Ovary (tissue), 3 donors: ENCODE measurements at regions not wholly inside any gene's neighbourhood (a gene's known extent, or its start where the extent isn't known, plus 50 kb on each side); places are given as distances from the start of the nearest gene placed in this dataset.

Experiments used
- CTCF ChIP-seq, 3 donors: fragments of 450-650 bp in 2 of 3; fragments of 200-600 bp in 1 of 3; IDR thresholded peaks; one replicate each; pipeline versions ENCODE4 v1.5.1 to v1.8.0; 2016 to 2022; ENCODE audit warnings: antibody characterized with exemption in 3 of 3, mild to moderate bottlenecking in 1 of 3
- EP300 ChIP-seq: sonication (generic); formaldehyde crosslinking; IDR thresholded peaks from one replicate; pipeline ENCODE4 v1.6.1; 2017; ENCODE audit warnings: antibody characterized with exemption
- POLR2A ChIP-seq: fragments of 450-650 bp; IDR thresholded peaks from one replicate; pipeline ENCODE4 v1.6.1; 2017; ENCODE audit warnings: antibody characterized with exemption, mild to moderate bottlenecking, moderate library complexity
- donor health status: DM: no; HTN: no; CAD: no.

GRCh38 chr2:226580403-226580802, 219.2 kb downstream of the IRS1 start:
- TF ChIP-seq POLR2A = no peak
- no peak for TF ChIP-seq CTCF (IDR thresholded peaks at IDR 0.05)
- TF ChIP-seq EP300 = no peak
